LNCaP clone FGC (cell line): ENCODE measurements at regions not wholly inside any gene's neighbourhood (a gene's known extent, or its start where the extent isn't known, plus 50 kb on each side); places are given as distances from the start of the nearest gene placed in this dataset.

ENCODE experiments used
- DNase-seq: peaks from one replicate; pipeline ENCODE4 v3.0.0-alpha.2; 2011; ENCODE audit warnings: low read depth
- H3K4me3 ChIP-seq: 2 replicates; pipeline ENCODE4 v1.5.1; 2011; ENCODE audit warnings: mild to moderate bottlenecking, low read depth, low read length, control low read depth
- CTCF ChIP-seq: IDR thresholded peaks from 2 replicates; pipeline ENCODE4 v1.5.1; 2012; ENCODE audit warnings: mild to moderate bottlenecking; ENCODE audit not compliant: control insufficient read depth, insufficient read depth; ENCODE audit errors: extremely low read depth

GRCh38 chr2:198468136-198468535 is 663.7 kb downstream of the PLCL1 start:
- no peak for TF ChIP-seq CTCF
- DNase-seq = no peak
- H3K4me3 ChIP-seq = no peak overlapping the region

DNA sequence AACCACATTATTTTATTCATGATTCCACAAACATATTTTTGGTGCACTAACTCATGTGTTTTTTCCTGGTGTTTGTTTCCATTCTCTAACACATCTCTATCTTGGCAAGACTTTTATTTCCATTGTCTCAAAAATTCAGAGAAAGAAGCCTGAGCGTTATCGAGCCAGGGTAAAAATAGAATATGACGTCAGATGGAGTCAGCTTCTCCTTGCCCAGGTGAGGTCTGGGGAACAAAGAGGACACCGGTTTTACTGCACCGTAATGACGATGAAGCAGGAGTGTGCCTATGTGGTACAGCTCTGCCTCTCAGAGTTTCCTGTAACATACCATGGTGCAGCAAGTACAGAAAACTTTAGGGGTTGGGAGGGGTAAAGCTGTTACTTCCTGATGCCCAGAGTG is 661.6 kb downstream of the PLCL1 start:
- DNase-seq = no peak
- no peak for TF ChIP-seq CTCF
- H3K4me3 ChIP-seq = no peak overlapping the region

GRCh38 chr2:198456418-198456817 is 652.0 kb downstream of the PLCL1 start:
- no peak overlapping the region for H3K4me3 ChIP-seq
- no peak for TF ChIP-seq CTCF
- no peak for DNase-seq

DNA sequence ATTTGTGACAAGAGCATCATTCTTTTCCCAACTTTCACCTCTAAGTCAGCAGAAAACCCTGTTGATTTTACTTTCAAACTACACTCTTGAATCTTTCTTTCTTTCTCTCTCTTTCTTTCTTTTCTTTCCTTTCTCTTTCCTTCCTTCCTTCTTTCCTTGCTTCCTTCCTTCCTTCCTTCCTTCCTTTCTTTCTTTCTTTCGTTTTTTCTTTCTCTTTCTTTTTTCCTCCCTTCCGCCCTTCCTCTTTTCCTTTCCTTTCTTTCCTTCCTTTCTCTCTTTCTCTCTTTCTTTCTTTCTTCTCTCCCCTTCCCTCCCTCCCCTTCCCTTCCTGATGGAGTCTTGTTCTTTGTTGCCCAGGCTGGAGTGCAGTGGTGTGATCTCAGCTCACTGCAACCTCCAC is 649.5 kb downstream of the PLCL1 start:
- no peak for DNase-seq
- H3K4me3 ChIP-seq = no peak overlapping the region
- TF ChIP-seq CTCF = no peak

- no peak for DNase-seq
- no peak overlapping the region for H3K4me3 ChIP-seq
- TF ChIP-seq CTCF = no peak
Observed at GRCh38 chr2:198452327-198452726, 647.9 kb downstream of the PLCL1 start.

GRCh38 chr2:198448789-198449188 is 644.4 kb downstream of the PLCL1 start:
- TF ChIP-seq CTCF = no peak
- no peak for DNase-seq
- no peak overlapping the region for H3K4me3 ChIP-seq

- H3K4me3 ChIP-seq = no peak overlapping the region
- no peak for TF ChIP-seq CTCF
- DNase-seq = no peak
Observed at GRCh38 chr2:198444800-198445287, 640.5 kb downstream of the PLCL1 start.
